GM23338 (cell line): ENCODE measurements at regions not wholly inside any gene's neighbourhood (a gene's known extent, or its start where the extent isn't known, plus 50 kb on each side); places are given as distances from the start of the nearest gene placed in this dataset.

Experiments used
- EZH2 ChIP-seq: fragments of 200-600 bp; sonication (generic); IDR thresholded peaks from one replicate; pipeline ENCODE4 v1.8.0; 2017; ENCODE audit warnings: antibody characterized with exemption, mild to moderate bottlenecking, low read depth; ENCODE audit not compliant: unreplicated experiment
- POLR2AphosphoS5 ChIP-seq: IDR thresholded peaks from 2 replicates; pipeline ENCODE4 v1.6.1; 2016; ENCODE audit warnings: antibody characterized with exemption, low read depth
- STAT1 ChIP-seq: IDR thresholded peaks from one replicate; pipeline ENCODE4 v1.6.1; 2016; ENCODE audit warnings: antibody characterized with exemption; ENCODE audit not compliant: unreplicated experiment
- TF ChIP-seq, protein P1 (sequence below), 2 experiments: fragments of 200-600 bp in 1 of 2; sonication (generic) in 1 of 2; conservative IDR thresholded peaks; 2 replicates each; pipeline versions ENCODE4 v1.5.1 to v1.6.1; 2016 to 2017; ENCODE audit warnings: antibody characterized with exemption in 2 of 2, low read depth in 2 of 2, mild to moderate bottlenecking in 2 of 2, moderate library complexity in 1 of 2
- TF ChIP-seq, protein P2 (sequence below): IDR thresholded peaks from one replicate; pipeline ENCODE4 v1.6.1; 2018; ENCODE audit warnings: antibody characterized with exemption; ENCODE audit not compliant: unreplicated experiment

DNA sequence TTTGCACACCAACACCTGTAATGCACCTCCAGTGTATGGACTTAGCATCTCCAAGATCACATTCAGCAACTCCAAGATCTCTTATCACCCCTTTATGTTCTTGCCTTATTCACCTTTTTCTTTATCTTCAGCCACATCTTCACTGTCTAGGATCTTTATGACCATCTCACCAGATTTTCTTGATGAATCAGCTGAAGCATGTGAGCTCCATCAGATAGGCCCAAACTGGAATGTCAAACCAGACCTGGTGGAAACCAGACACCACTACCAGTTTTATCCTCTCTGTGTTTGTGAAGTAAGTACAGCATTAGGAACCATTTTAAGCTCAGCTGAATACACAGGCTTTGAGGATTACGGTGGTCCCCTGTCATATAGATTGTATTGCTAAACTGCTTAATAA is 330.4 kb upstream of the NDN start:
- TF ChIP-seq, protein P1, sequence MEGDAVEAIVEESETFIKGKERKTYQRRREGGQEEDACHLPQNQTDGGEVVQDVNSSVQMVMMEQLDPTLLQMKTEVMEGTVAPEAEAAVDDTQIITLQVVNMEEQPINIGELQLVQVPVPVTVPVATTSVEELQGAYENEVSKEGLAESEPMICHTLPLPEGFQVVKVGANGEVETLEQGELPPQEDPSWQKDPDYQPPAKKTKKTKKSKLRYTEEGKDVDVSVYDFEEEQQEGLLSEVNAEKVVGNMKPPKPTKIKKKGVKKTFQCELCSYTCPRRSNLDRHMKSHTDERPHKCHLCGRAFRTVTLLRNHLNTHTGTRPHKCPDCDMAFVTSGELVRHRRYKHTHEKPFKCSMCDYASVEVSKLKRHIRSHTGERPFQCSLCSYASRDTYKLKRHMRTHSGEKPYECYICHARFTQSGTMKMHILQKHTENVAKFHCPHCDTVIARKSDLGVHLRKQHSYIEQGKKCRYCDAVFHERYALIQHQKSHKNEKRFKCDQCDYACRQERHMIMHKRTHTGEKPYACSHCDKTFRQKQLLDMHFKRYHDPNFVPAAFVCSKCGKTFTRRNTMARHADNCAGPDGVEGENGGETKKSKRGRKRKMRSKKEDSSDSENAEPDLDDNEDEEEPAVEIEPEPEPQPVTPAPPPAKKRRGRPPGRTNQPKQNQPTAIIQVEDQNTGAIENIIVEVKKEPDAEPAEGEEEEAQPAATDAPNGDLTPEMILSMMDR (conservative IDR thresholded peaks at IDR 0.05; ENCODE audit: low read depth in 2 of 2): no peak
- TF ChIP-seq EZH2 (no peak), POLR2AphosphoS5 (no peak), STAT1 (no peak)
- TF ChIP-seq, protein P2, sequence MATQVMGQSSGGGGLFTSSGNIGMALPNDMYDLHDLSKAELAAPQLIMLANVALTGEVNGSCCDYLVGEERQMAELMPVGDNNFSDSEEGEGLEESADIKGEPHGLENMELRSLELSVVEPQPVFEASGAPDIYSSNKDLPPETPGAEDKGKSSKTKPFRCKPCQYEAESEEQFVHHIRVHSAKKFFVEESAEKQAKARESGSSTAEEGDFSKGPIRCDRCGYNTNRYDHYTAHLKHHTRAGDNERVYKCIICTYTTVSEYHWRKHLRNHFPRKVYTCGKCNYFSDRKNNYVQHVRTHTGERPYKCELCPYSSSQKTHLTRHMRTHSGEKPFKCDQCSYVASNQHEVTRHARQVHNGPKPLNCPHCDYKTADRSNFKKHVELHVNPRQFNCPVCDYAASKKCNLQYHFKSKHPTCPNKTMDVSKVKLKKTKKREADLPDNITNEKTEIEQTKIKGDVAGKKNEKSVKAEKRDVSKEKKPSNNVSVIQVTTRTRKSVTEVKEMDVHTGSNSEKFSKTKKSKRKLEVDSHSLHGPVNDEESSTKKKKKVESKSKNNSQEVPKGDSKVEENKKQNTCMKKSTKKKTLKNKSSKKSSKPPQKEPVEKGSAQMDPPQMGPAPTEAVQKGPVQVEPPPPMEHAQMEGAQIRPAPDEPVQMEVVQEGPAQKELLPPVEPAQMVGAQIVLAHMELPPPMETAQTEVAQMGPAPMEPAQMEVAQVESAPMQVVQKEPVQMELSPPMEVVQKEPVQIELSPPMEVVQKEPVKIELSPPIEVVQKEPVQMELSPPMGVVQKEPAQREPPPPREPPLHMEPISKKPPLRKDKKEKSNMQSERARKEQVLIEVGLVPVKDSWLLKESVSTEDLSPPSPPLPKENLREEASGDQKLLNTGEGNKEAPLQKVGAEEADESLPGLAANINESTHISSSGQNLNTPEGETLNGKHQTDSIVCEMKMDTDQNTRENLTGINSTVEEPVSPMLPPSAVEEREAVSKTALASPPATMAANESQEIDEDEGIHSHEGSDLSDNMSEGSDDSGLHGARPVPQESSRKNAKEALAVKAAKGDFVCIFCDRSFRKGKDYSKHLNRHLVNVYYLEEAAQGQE: no peak
